ENCODE measurements at regions not wholly inside any gene's neighbourhood (a gene's known extent, or its start where the extent isn't known, plus 50 kb on each side); places are given as distances from the start of the nearest gene placed in this dataset.

DNA sequence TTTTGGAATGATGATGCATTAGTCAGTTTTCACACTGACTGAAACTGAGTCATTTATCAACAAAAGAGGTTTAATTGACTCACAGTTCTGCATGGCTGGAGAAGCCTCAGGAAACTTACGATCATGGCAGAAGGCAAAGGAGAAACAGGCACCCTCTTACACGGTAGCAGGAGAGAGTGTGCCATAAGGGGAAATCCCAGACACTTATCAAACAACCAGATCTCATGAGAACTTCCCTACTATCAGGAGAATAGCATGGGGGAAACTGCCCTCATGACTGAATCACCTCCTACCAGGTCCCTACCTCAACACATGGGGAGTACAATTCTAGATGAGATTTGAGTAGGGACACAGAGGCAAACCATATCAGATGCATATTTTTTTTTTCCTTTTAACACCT, 504.5 kb upstream of the VRK2 start:
- TF ChIP-seq SMC3 (IDR thresholded peaks at IDR 0.05; ENCODE audit: low read depth, low read length) (no peak), CTCF (IDR thresholded peaks at IDR 0.05) (no peak), REST (IDR thresholded peaks at IDR 0.05; ENCODE audit: low read depth, low read length) (no peak), MXI1 (IDR thresholded peaks at IDR 0.05; ENCODE audit: low read depth, low read length) (no peak)
